Epithelial cell of esophagus (primary cell): ENCODE measurements at regions not wholly inside any gene's neighbourhood (a gene's known extent, or its start where the extent isn't known, plus 50 kb on each side); places are given as distances from the start of the nearest gene placed in this dataset.

ENCODE experiments used
- DNase-seq: peaks from one replicate; pipeline ENCODE4 v3.0.0; 2010; ENCODE audit warnings: low read depth
- H3K4me3 ChIP-seq: 2 replicates; pipeline ENCODE4 v1.5.1; 2011; ENCODE audit warnings: mild to moderate bottlenecking, low read length, control low read depth
- TF ChIP-seq, protein P1 (sequence below): IDR thresholded peaks from 2 replicates; pipeline ENCODE4 v1.5.1; 2011; ENCODE audit warnings: low read depth, mild to moderate bottlenecking, low read length, control low read depth, inconsistent platforms; ENCODE audit not compliant: insufficient read depth; ENCODE audit errors: missing control alignments

DNA sequence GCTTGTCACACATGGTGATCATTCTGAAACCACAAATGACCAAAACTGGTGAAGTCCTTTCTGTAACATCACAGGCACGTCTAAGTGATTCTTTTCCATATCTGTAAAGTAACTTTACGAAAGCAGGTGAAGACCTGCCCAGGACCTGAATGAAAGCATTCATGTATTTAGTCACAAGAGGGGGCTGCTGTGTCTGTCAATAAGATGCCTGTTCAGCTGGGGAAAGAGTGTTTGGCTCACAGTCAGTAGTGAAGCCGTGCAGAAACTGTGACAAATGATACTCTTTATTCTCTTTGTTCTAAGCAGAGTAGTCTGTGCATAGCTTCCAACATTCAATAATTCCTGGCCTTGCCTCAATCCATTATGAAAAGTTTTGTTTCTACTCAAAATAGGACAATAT is 373.5 kb upstream of the OR4E1 start:
- TF ChIP-seq, protein P1, sequence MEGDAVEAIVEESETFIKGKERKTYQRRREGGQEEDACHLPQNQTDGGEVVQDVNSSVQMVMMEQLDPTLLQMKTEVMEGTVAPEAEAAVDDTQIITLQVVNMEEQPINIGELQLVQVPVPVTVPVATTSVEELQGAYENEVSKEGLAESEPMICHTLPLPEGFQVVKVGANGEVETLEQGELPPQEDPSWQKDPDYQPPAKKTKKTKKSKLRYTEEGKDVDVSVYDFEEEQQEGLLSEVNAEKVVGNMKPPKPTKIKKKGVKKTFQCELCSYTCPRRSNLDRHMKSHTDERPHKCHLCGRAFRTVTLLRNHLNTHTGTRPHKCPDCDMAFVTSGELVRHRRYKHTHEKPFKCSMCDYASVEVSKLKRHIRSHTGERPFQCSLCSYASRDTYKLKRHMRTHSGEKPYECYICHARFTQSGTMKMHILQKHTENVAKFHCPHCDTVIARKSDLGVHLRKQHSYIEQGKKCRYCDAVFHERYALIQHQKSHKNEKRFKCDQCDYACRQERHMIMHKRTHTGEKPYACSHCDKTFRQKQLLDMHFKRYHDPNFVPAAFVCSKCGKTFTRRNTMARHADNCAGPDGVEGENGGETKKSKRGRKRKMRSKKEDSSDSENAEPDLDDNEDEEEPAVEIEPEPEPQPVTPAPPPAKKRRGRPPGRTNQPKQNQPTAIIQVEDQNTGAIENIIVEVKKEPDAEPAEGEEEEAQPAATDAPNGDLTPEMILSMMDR: peak; percentile 40
- DNase-seq: peak; percentile 54
- H3K4me3 ChIP-seq: no peak overlapping the region

DNA sequence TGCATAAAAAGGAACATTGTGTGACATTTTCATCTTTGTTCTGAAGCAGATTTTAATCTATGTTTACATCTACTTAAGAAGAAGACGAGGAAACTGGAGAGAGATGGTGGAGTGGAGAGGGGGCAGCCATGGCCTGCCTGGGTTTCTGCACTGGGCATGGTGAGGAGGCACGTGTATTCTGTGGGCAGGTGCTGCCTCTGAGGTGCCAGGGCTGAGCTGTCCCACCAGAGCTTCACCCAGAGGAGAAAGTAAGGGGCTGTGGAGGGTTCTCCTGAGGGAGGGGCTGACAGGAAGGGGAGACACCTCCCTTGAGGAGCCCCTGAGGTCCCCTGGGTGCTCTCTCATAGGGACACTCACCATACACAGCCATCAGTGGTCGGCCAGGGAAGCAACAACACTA is 372.4 kb upstream of the OR4E1 start:
- TF ChIP-seq, protein P1: no peak
- no peak overlapping the region for H3K4me3 ChIP-seq
- DNase-seq: no peak

DNA sequence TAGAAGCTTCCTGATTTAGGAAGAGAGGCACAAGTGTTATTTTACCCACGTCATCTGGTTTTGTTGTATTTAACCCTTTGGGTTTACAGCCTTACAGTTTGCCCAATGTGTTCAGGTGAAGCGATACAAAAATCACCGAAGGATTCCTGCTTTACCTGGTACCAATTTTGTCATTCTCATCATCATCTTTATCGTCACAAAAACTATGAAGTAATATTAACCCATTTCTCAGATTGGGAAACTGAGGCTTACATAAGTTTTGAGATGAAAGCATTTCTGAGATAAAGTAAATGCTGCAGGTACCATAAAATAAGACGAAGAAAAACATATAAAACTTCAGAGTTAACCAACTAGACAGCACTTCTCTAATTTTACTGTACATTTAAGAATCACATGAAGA is 370.6 kb upstream of the OR4E1 start:
- no peak for DNase-seq
- H3K4me3 ChIP-seq: no peak overlapping the region
- TF ChIP-seq, protein P1: no peak

DNA sequence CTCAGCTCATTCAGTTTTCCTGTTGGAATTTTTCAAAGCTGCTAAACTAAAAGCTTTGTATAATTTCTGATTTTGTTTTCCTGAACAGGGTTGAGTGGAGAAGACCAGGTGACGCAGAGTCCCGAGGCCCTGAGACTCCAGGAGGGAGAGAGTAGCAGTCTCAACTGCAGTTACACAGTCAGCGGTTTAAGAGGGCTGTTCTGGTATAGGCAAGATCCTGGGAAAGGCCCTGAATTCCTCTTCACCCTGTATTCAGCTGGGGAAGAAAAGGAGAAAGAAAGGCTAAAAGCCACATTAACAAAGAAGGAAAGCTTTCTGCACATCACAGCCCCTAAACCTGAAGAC is 367.1 kb upstream of the OR4E1 start:
- DNase-seq: no peak
- no peak overlapping the region for H3K4me3 ChIP-seq
- TF ChIP-seq, protein P1: no peak

DNA sequence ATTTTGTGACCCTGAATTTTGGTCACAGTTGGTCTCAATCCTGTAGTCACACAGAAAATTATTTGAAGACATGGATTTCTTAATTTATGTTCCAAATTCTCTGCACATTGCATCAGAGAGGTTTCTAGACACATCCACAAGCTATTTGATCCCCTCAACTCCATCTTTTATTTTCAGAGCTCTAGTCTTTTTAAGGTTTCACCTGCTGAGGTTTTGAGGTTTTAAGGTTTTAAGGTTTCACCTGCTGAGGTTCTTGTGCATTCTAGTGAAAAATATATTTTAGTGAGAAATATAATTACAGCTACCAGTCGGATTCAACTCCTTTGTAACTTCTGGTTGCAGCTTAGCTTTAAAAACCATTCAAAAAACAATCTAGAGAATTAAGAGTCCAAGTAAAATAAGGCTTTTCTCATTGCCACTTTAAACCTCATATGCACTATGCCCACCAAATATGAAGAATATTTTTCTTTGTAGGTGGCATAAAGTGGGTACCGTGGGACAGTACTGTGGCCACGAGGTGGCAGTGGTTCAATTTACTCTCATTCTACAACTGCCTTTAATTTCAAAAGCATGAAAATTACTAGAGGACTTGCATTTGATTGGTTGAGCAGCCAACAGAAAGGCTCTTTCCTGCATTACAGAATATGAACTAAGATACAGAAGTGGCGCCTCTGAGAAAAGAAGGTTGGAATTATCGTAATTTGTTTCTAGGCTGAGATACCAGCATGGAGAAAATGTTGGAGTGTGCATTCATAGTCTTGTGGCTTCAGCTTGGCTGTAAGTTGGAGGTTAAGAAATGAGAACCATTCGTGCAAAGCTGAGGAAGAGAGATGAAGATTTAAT is 366.5 kb upstream of the OR4E1 start:
- TF ChIP-seq, protein P1: peak; percentile 66
- DNase-seq: peak; percentile 22

DNA sequence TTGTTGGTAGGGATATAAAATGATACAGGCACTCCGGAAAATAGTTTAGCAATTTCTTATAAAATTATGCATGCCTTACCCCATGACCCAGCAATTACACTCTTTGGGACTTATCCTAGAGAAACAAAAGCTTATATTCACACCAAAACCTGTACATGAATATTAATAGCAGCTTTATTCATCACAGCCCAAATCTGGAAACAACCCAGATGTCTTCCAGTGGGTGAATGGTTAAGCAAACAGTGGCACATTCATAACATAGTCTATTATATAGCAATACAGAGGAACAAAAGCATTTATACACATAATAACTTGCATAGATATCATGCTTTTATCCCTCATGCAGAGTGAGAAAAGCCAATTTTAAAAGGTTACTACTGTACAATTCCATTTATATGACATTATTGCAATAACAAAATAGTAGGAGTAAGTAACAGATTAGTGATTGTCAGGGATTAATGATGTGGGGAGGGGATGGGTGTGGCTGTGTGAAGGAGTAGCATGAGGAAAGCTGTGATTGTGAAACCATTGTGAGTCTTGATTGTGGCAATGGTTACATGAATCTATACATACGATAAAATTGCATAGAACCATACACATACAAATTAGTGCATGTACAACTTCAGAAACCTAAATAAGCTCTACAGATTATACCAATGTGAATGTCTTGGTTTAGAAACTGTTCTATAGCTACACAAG is 363.1 kb upstream of the OR4E1 start:
- DNase-seq: peak; percentile 65
- no peak overlapping the region for H3K4me3 ChIP-seq
- TF ChIP-seq, protein P1: no peak

More for the DNA sequence above, 366.5 kb upstream of the OR4E1 start:
- no peak overlapping the region for H3K4me3 ChIP-seq

DNA sequence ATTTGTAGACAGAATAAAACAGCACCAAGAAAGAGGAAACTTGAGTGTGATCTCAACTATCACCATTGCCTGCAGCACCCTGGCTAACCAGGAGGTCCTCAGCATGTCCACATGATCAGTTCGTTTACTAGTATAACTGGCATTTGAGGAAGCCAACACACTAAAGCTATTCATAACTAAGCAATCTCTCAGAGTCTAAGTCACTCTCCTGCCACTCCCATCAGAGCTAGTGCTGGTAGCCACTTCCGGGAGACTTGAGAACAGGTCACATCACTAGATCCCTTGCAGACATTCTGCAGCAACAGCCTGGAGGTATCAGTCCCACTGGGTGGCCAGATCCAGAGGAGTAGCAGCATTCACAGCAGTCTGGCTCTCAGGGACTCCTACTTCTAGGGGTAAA is 352.9 kb upstream of the OR4E1 start:
- TF ChIP-seq, protein P1: no peak
- no peak overlapping the region for H3K4me3 ChIP-seq
- DNase-seq: peak; percentile 28
